GM21360 (cell line): ENCODE measurements at regions not wholly inside any gene's neighbourhood (a gene's known extent, or its start where the extent isn't known, plus 50 kb on each side); places are given as distances from the start of the nearest gene placed in this dataset.

Source experiments
- ATAC-seq: cut with Tn5 transposase; IDR thresholded peaks from one replicate; pipeline ENCODE4 v1.9.1; 2021; ENCODE audit warnings: mild to moderate bottlenecking, moderate library complexity; ENCODE audit not compliant: unreplicated experiment

DNA sequence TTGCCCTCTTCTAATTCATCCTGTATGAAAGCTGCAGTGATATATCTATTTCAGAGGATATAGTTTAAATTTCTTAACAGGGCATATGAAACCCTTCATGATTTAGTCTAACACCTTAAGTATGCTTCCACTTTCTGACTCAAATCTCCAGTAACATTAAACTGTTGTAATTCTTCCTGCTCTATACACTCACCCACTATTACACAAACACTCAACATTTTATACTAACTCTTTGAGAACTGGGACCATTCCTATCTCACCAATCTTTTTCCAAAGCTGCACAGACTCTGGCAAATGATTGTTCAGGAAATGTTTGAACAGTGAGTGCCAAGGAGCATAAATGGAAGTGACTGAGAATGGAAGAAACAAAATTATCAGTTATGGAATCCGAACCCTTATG, 560.4 kb upstream of the DPPA4 start:
- ATAC-seq: no peak

DNA sequence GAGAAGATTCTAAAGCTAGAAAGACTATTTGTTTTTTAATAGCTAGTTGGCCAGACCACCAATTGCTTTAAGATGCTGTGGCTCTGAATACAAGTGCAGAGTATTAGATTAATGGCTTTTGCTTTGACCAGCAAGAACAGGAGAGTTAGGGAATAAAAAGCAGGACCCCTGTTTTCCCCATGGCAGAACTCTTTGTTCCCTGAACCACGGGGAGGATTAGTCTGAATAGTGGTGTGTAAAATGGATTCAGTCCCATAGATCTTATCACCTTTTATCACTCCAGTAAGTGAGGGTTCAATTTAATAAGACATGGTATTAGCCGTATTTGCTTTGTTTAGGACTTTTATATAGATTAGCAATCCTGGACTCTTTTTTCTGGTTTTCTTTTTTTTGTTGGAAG, 562.6 kb upstream of the DPPA4 start:
- no peak for ATAC-seq

DNA sequence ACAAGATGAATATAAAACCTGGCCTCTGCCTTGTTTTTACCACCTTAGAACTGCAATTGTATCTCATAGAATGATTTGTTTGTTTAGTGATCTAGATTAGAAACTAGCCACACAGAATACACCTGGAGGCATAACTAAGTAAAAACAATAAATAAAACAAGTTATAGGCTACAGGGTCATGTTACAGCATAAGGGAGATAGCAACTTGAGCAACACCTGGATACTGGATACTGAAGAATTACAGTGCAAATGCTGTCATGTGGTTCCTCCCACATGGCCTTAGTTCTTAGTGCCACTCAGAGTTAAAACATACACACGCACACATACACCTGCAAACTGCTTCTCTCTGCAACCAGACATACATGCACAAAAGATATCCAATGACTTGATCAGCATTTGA, 563.4 kb upstream of the DPPA4 start:
- no peak for ATAC-seq

DNA sequence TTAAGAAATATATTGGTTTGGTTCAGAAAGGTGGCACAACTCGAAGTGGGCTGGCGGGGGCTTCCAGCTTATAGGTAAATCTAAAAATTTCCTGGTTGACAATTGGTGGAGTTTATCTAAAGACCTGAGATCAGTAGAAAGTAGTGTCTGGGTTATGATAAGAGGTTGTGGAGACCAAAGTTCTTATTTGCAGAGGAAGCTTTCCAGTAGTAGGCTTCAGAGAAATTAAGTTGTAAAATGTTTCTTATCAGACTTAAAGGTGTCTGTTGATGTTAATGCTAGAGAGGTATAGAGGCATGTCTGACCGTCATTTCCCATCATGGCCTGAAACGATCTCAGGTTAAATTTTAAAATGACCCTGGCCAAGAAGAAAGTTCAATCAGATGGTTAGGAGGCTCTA, 565.2 kb upstream of the DPPA4 start:
- ATAC-seq: no peak

DNA sequence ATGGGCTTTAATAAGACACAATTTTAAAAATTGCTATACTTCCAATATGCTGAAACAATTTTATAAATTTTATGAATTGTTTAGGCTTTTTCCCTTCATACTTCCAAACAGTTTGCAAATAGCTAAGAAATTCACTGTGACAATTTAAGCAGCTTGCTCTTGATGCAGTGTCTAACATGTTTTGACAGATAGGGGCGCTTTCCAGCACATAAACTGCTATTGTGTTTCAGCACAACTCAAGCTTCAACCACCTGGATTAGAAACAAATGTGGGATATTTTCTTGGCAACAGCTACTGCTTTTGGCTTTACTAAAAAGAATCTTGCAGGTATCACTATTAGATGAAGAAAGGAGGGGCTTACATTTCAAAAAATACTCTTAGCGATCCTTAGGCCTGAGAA, 565.8 kb upstream of the DPPA4 start:
- no peak for ATAC-seq

DNA sequence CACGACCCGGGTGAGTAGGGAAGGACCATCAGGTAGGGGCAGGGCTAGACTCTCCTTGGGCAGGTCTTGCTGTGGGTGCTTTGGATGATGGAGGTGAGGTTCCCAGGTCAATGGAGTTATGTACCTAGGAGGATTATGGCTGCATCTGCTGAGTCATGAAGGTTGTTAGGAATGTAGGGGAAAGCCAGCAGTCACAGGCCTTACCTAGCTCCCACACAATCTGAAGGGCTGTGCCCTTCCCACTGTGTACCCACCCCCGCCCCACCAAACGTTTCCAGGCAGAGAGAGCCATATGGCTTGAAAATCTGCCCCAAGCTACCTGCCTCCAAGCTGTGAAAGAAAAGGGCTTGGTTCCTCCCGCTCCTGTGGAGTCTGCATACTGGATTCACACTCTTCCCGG, 573.4 kb upstream of the DPPA4 start:
- ATAC-seq: no peak

DNA sequence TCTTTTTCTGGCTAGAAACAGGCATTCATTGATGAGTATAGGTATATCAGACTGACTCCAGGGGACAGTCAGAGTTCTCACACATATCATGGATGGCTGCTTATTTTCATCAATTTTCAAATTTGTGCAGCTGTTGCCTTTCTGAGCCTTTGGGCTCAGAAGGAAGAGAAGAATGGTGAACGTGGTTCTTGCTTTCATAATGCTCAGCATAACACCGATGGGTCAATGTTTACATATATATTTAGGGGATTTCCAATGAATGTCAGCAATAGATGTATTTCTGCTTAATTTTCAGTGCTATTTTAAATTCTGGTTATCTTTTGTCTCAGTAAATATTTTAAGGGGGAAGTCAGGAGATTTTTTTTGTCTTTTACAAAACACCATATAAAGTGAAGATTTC, 581.4 kb upstream of the DPPA4 start:
- no peak for ATAC-seq

DNA sequence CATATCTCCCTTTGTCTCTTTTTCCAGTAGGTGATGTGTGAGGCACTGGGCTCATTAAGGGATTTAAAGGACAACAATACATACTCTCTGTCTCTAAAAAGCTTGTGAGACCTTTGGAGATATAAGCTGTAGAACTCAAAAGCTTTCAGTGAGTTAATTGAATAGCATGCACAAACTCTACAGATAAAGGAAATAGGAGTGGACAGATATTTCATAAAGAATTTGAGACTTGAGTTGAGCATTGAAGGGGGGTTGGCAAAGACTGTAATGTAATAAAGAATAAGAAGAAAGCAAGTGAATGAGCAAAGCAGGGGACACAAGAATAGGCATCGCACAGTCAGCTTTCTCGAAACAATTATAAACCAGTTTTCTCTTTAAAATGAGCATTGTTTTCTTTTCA, 583.4 kb upstream of the DPPA4 start:
- no peak for ATAC-seq

DNA sequence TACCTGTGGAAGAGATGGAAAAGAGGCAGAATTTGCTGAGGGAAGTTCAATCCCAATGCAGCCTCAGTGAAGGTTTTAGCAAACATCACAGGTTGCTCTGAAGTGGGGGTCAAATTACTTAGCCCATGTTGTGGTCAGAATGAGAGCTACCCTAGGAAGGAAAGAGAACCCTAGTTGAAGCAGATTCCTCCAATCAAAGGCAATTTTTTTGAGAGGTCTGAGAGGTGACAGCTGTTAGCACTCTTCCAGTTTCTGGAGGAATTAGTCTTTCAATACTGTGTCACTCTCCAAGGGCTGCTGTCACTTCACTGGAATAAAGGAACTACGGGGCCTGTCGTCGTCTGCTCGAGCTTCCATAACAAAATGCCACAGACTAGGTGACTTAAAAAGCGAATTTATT, 584.2 kb upstream of the DPPA4 start:
- no peak for ATAC-seq

DNA sequence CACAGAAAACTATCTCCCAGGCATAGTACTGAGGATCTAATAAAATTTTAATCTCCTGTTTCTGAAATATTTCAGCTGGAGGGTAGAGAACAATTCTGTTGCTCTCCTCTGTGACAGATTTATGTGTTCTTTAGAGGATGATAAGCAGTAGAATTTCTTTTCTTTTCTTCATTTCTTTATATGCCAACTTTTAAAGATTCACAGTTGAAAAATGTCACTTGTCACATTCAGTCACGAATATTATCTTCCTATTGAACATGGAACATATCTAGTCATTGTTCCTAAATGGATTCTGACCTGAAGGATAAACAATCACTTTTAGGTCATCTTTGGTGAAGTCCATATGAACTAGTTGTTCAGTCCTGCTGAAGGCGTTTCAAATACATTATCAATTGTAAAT, 585.5 kb upstream of the DPPA4 start:
- ATAC-seq: no peak

DNA sequence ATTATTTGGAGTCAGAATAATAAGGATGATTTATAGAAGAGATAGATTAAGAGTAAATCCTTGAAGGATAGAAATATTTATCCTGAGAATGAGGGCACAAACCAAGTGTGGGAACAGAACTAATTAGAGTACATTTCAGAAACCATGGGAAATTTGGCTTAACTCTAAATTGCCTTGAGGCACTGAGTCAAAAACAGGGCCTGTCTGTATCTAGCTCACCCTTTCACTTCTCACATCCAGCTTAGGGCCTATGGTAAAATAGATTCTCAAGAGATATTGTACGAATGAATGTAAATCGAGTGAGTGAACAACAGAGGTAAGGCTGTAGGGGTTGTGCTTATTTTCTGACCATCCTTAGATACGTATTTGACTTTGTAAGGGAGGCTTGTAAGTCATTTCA, 586.1 kb upstream of the DPPA4 start:
- ATAC-seq: no peak

DNA sequence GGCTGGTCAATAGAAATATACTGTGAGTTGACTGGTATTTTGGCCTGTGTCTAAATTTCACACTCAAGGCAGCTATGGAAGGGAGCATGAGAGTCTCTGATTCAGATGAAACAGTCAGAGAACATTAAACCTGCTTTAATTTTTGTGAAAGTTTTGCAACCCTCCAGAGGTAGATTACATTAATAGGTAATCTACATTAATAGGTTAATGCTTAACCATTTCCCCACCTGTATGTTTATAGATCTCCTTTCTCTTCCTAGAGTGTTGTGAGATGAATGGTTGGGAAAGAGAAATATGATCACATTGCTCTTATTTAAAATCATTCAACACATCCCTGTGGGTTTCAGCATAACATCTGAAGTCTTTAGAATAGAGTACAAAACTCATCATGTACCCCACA, 586.9 kb upstream of the DPPA4 start:
- ATAC-seq: no peak

DNA sequence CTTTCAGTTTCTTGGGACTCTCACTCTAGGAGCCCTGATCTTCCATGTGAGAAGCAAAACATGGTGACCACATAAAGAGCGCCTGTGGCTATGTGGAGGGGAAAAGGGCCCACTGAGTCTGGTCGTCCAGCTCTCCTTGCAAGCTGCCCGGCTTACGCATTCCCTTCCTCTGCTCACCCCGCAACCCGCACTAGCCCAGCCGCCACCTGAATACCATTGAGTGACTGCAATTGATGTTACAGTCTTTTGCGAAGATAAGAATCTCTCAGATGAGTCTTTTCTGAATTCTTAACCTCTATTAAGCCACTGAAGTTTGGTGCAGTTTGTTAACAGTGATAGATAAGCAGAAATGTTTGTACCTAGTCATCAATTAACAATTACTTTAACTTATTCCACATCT, 589.0 kb upstream of the DPPA4 start:
- no peak for ATAC-seq

DNA sequence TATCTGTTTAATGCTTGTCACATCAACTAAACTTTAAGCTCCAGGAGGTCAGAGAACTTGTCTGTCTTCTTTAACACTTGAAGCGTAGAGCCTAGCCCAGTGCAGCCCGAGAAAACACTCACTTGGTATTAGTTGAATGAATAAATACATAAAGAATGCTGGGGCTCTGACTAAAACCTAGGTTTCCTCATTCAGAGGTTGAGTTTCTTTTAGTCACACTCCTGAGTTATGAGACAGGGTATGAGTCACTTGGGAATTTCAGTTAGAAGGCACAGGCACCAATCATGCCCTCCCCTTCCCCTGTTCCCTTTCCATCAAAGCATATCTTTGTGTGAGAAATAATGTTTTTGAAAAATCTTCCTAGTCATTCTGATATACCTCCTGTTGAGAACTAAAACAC, 589.8 kb upstream of the DPPA4 start:
- no peak for ATAC-seq

DNA sequence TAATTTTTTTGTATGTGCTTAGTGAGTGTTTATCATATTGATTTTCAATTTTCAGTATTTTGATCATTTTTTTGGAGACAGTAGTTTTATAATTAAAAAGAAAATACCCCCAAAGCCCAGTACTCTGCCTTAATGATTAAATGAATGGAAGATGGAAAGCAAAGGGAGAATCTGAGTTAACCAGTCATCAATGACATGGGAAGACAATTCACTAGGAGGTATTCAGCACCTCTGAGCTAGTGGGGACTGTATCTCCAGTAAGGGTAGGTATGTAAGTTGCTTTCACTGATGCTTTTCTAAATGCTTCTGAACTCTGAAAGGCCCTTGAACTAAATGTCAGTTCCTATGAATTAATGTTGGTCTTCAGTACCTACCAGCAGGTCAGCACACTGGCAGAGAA, 590.4 kb upstream of the DPPA4 start:
- ATAC-seq: no peak

DNA sequence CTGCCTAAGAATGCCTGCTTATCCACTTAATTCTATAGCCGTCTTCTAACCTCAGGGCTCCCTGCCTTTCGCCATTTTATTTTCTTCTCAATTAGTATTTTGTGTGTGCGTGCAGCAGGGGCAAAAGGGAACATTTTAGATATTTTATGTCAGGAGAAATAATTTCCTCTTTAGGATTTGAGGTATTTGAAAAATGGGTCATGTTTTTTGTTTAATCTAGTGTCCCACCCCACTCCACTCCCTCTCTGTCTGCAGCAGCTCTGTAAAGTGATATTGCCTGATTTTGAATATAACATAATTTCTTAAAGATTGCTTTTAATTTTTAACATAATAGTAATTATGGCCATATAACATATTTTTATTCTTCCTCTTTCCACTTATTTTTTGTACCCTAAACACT, 593.2 kb upstream of the DPPA4 start:
- ATAC-seq: no peak

DNA sequence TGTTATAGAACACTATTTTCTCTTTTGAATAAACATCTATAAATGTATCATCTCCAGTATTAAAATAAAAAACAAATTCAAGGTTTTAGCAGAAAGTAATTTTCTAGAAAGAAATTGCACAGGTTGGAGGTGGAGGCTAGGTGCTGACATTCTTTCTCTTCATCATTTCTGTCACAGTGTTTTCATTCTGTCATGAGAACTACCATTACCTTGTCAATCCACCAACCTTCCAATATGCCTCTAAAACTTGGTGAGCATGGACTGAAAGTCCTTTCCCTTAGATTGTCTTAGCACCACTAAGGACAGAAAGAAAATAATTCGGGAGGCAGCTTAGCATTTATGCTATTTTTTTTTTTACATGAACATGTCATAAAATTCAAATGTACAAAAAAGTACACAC, 596.2 kb upstream of the DPPA4 start:
- ATAC-seq: no peak

DNA sequence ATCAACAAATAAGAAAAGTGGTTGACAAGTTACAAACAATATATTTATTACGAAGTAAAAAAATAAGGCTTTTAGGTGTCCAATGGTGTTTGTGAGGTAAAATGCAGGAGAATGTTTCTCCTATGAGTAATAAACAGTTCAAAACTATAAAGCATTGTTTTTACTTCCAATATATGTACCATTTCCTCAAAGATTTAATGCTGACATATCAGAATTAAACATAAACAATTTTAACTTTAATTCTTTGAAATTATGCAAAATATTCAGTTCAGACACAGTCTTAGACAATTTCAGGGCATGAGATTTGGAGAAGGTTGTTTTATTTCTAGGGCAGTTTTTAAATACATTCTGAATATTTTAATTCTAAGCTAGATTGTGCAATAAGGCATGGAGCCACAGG, 602.5 kb upstream of the DPPA4 start:
- no peak for ATAC-seq

DNA sequence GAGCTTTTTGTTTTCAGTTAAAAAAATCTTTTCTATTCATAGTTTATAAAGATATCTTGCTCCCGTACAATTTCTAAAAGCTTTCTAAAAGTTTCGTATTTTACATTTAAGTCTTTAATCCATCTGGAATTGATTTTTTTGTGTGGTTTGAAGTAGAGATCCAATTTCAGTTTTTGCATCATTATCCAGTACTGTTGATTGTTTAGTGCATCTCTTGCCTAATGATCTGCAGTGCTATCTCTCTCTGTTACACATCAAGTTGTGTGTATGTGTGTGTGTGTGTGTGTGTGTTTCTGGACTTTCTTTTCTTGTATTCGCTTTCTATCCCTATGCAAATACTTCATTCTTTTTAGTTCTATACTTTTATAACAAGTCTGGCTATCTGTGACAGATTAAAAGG, 605.8 kb upstream of the DPPA4 start:
- ATAC-seq: no peak

DNA sequence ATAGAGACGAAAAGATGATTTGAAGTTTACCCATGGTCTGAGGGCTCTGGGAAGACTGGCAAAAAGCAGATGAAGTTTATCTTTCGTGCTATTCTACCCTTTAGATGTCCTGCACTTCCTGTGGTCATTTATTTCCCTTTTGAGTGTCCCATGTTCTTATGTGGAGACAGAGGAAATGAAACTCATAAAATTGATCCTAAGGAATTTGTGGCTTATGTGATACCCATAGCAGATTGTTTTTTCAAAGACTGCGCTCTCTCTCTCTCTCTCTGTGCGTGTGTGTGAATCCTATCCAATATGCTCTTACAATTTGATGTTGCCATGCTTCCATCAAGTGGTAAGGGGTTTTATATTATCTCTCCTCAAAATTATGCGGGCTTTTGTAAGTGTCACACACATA, 607.5 kb upstream of the DPPA4 start:
- ATAC-seq: no peak

DNA sequence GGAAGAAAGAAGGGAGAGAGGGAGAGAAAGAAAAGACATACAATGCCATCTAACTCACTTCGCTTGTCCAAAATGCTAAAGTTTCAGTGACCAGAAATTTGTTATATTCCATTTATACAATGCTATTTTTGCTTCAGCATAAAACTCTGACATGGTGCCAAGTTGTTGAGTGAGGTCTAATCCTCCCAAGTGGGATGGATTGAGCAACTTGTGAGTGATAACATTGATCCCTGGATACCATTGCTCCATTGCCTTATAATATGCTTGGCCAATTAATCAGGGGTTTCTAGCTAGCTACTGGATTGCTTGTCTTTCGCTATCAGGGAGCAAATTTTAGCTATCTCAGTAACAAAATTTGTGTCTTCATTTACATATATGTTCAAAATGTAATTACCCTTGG, 615.6 kb upstream of the DPPA4 start:
- ATAC-seq: no peak

DNA sequence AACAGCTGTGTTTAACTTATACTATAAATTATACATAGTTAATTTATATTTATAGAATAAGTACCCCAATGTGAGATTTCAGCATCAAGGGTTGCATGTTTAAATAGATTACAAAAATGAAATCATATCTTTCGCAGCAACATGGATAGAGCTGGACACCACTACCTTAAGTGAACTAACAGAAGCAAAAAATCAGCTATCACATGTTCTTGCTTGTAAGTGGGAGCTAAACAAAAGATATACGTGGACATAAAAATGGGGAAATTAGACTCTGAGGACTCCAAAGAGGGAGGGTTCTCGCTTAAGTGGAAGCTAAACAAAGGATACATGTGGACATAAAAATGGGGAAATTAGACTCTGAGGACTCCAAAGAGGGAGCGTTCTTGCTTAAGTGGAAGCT, 626.5 kb upstream of the DPPA4 start:
- no peak for ATAC-seq

DNA sequence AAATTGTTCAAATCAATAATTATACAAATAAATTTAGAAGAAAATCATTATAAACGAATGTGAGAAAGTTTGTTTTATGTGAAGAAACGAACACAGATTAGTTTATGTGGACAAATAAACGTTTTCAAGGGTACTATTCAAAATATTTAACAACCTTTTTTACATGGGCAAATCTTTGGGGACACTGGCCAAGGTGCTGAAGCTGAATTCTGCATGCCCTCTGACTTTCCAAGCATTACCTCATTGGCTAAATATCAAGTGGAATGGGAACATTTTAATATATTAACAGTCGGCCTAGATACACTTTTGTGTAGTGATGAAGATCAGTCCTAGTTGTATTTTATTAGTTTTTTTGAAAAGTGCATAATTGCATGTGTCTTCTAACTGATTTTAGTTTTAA, 636.4 kb upstream of the DPPA4 start:
- no peak for ATAC-seq

DNA sequence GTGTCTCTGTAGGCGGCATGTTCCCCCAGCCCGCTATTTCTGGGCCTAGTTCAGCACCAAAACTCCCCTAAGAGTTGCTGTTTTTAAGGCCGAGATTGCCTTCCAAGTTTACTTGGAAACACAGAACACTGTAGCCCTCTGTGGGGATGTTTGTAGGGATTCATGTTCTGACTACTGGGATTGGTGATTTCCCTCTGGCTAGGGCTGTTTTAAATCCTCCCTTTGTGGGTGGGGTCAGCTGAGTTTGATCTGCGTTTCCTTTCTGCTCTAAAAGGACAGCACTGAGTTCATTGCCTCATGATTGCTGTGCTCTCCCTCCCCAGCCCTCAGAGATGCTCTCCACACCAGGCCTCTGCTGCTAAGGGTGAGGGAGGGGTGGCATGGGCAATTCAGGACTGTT, 640.6 kb upstream of the DPPA4 start:
- no peak for ATAC-seq
